ENCODE measurements at regions not wholly inside any gene's neighbourhood (a gene's known extent, or its start where the extent isn't known, plus 50 kb on each side); places are given as distances from the start of the nearest gene placed in this dataset.
A peak's percentile ranks its signal among the peaks of the same experiment; 100 is the strongest.
"Not testable (repeated sequence)": the region's sequence is repeated elsewhere in the genome, so short reads cannot be mapped to it uniquely, and the experiment has no call there.

GRCh38 chrX:131853440-131853839, 169.7 kb upstream of the STK26 start:
- DNase-seq (ENCODE audit: insufficient read length, low spot score) = no peak
- FAIRE-seq = no peak
- TF ChIP-seq PAX5 (IDR thresholded peaks at IDR 0.05; ENCODE audit: insufficient read depth, low read length, severe bottlenecking) (no peak), POU2F2 (IDR thresholded peaks at IDR 0.05; ENCODE audit: low read depth, low read length) (no peak), POLR2AphosphoS5 (IDR thresholded peaks at IDR 0.05; ENCODE audit: low read depth, low read length) (no peak), TAF1 (IDR thresholded peaks at IDR 0.05; ENCODE audit: low read depth, low read length) (no peak), POLR2A (IDR thresholded peaks at IDR 0.05; ENCODE audit: low read depth, low read length) (no peak), SPI1 (IDR thresholded peaks at IDR 0.05; ENCODE audit: low read depth, low read length) (no peak)

DNA sequence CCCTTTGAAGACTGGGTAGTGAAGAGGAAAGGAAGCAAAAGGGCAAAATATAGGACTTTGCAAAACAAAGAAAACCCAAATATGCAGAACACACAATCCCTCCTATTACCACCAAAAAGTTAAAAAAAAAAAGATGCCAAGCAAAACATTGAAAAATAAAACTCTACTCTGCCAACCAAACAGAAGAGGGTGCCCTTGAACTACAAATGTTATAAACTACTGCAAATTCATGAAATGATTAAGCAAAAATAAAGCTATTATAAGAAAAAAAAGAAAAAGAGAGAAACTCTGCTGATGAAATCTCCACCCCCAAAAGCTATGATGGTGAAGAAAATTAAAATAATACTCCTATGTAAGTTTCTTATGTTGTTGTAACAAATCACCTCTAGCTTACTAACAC, 168.5 kb upstream of the STK26 start:
- TF ChIP-seq SPI1 (IDR thresholded peaks at IDR 0.05; ENCODE audit: low read depth, low read length) (no peak), TAF1 (IDR thresholded peaks at IDR 0.05; ENCODE audit: low read depth, low read length) (no peak), POLR2A (IDR thresholded peaks at IDR 0.05; ENCODE audit: low read depth, low read length) (no peak), POLR2AphosphoS5 (IDR thresholded peaks at IDR 0.05; ENCODE audit: low read depth, low read length) (no peak), PAX5 (IDR thresholded peaks at IDR 0.05; ENCODE audit: insufficient read depth, low read length, severe bottlenecking) (no peak), POU2F2 (IDR thresholded peaks at IDR 0.05; ENCODE audit: low read depth, low read length) (no peak)
- FAIRE-seq (no peak), DNase-seq (ENCODE audit: insufficient read length, low spot score) (no peak)

DNA sequence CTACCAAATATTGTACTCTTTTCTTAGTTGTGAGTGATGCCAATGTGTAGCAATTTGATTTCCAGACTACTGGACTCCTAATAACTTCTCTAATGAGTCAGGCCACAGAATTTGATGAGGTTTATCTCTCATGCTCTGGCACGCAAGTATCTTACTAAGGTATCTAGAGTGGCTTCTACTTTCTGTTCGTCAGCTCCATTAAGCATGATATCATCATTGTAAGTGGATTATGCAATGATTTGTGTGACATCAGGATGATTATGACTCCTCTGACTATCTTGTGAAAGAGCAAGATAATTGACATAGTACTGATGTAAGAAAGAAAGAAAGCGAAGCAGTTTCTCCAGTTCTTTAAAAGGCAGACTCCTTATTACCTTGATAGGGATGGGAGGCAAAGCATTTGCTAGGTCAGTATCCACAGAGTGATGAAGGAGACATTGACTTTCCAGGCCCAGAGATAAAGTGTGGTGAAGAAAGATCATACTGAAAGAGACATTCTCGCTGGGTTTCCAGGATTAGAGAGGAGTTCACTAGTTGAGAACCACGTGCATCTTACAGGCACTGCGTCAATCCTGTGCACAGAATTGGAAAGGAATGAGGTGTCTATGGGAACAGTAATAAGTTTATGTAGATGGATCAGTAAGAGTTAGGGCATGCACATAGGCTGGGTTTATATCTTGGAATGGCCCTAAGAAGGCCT, 161.9 kb upstream of the STK26 start:
- FAIRE-seq = no peak
- DNase-seq (ENCODE audit: insufficient read length, low spot score) = no peak
- TF ChIP-seq POLR2AphosphoS5 (IDR thresholded peaks at IDR 0.05; ENCODE audit: low read depth, low read length) (no peak), POLR2A (IDR thresholded peaks at IDR 0.05; ENCODE audit: low read depth, low read length) (no peak), TAF1 (IDR thresholded peaks at IDR 0.05; ENCODE audit: low read depth, low read length) (no peak)

GRCh38 chrX:131862321-131862720, 160.8 kb upstream of the STK26 start:
- no peak for TF ChIP-seq TAF1 (IDR thresholded peaks at IDR 0.05; ENCODE audit: low read depth, low read length)
- no peak for TF ChIP-seq POLR2AphosphoS5 (IDR thresholded peaks at IDR 0.05; ENCODE audit: low read depth, low read length)
- TF ChIP-seq SPI1 (IDR thresholded peaks at IDR 0.05; ENCODE audit: low read depth, low read length) = no peak
- TF ChIP-seq POLR2A (IDR thresholded peaks at IDR 0.05; ENCODE audit: low read depth, low read length) = no peak
- no peak for TF ChIP-seq POU2F2 (IDR thresholded peaks at IDR 0.05; ENCODE audit: low read depth, low read length)
- no peak for TF ChIP-seq PAX5 (IDR thresholded peaks at IDR 0.05; ENCODE audit: insufficient read depth, low read length, severe bottlenecking)
- FAIRE-seq (peak; percentile 23), DNase-seq (ENCODE audit: insufficient read length, low spot score) (no peak)

DNA sequence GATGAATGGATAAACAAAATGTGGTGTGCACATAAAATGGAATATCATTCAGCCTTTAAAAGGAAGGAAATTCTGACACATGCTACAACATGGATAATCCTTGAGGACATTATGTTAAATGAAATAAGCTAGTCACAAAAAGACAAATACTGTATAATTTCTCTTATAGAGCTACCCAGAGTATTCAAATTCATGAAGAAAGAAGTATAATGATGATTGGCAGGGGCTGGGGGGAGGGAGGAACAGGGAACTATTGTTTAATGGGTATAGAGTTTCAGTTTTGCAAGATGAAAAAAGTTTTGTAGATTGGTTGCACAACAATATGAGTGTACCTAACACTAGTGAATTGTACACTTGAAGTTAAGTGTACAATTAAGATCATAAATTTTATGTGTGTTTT, 153.9 kb upstream of the STK26 start:
- TF ChIP-seq PAX5 (IDR thresholded peaks at IDR 0.05; ENCODE audit: insufficient read depth, low read length, severe bottlenecking) (no peak), SPI1 (IDR thresholded peaks at IDR 0.05; ENCODE audit: low read depth, low read length) (no peak), POLR2AphosphoS5 (IDR thresholded peaks at IDR 0.05; ENCODE audit: low read depth, low read length) (no peak), POU2F2 (IDR thresholded peaks at IDR 0.05; ENCODE audit: low read depth, low read length) (no peak), POLR2A (IDR thresholded peaks at IDR 0.05; ENCODE audit: low read depth, low read length) (no peak), TAF1 (IDR thresholded peaks at IDR 0.05; ENCODE audit: low read depth, low read length) (no peak)
- DNase-seq (ENCODE audit: insufficient read length, low spot score) = no peak
- no peak for FAIRE-seq

DNA sequence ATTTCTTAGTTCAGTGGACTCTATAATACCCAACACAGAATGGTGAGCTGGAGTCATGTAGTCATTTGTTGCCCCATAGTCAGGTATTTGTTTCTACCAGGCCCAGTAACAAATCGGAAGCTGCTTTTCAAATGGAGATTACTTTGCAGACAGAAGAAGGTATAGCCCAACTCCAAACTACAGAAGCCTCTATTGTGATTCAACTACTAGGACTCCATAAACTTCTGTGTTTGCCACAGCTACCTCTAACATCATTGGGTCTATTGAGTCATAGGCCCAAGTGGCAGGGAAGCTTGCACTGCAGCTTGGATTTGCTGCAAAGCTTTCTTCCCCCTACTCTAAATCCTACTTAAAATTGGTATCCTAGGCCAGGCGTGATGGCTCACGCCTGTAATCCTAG, 148.8 kb upstream of the STK26 start:
- TF ChIP-seq TAF1 (IDR thresholded peaks at IDR 0.05; ENCODE audit: low read depth, low read length) = no peak
- no peak for TF ChIP-seq SPI1 (IDR thresholded peaks at IDR 0.05; ENCODE audit: low read depth, low read length)
- TF ChIP-seq PAX5 (IDR thresholded peaks at IDR 0.05; ENCODE audit: insufficient read depth, low read length, severe bottlenecking) = no peak
- TF ChIP-seq POU2F2 (IDR thresholded peaks at IDR 0.05; ENCODE audit: low read depth, low read length) = no peak
- no peak for TF ChIP-seq POLR2A (IDR thresholded peaks at IDR 0.05; ENCODE audit: low read depth, low read length)
- TF ChIP-seq POLR2AphosphoS5 (IDR thresholded peaks at IDR 0.05; ENCODE audit: low read depth, low read length) = no peak
- DNase-seq (ENCODE audit: insufficient read length, low spot score) = no peak
- FAIRE-seq = no peak

DNA sequence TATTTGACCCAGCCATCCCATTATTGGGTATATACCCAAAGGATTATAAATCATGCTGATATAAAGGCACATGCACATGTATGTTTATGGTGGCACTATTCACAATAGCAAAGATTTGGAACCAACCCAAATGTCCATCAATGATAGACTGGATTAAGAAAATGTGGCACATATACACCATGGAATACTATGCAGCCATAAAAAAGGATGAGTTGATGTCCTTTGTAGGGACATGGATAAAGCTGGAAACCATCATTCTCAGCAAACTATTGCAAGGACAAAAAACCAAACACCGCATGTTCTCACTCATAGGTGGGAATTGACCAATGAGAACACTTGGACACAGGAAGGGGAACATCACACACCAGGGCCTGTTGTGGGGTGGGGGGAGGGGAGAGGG, 147.3 kb upstream of the STK26 start:
- FAIRE-seq; DNase-seq (ENCODE audit: insufficient read length, low spot score): not testable (repeated sequence)

DNA sequence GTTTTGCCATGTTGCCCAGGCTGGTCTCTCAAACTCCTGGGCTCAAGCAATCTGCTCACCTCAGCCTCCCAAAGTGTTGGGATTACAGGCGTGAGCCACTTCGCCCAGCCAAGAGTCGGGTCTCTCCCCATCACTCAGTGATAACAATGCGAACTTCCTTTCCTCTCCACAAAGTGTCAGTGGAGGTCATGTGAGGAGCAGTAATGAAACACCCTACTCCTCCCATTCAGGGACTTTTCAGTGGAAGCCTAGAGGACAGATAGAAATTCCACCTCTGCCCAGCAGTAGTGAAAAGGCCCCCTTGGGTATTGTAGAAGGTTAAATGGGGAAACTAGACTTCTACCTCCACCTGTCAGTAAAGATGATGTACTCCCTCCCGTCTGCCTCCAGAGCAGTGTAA, 141.9 kb upstream of the STK26 start:
- TF ChIP-seq POLR2A (IDR thresholded peaks at IDR 0.05; ENCODE audit: low read depth, low read length) (no peak), POU2F2 (IDR thresholded peaks at IDR 0.05; ENCODE audit: low read depth, low read length) (no peak), TAF1 (IDR thresholded peaks at IDR 0.05; ENCODE audit: low read depth, low read length) (no peak), SPI1 (IDR thresholded peaks at IDR 0.05; ENCODE audit: low read depth, low read length) (no peak), POLR2AphosphoS5 (IDR thresholded peaks at IDR 0.05; ENCODE audit: low read depth, low read length) (no peak), PAX5 (IDR thresholded peaks at IDR 0.05; ENCODE audit: insufficient read depth, low read length, severe bottlenecking) (no peak)
- no peak for DNase-seq (ENCODE audit: insufficient read length, low spot score)
- FAIRE-seq = no peak

DNA sequence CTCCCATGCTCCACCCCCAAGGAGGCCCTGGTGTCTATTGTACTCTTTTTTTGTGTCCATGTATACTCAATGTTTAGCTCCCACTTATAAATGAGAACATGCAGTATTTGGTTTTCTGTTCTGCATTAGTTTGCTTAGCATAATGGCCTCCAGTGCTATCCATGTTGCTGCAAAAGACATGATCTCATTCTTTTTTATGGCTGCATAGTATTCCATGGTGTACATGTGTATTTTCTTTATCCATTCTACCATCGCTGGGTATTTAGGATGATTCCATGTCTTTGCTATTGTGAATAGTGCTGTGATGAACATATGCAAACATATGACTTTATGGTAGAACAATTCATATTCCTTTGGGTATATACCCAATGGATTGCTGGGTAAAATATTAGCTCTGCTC, 138.1 kb upstream of the STK26 start:
- FAIRE-seq; DNase-seq (ENCODE audit: insufficient read length, low spot score): not testable (repeated sequence)

- DNase-seq (ENCODE audit: insufficient read length, low spot score); FAIRE-seq: not testable (repeated sequence)
Observed at GRCh38 chrX:131893857-131894256, 129.2 kb upstream of the STK26 start.

- FAIRE-seq (no peak), DNase-seq (ENCODE audit: insufficient read length, low spot score) (no peak)
Observed at GRCh38 chrX:131894995-131895394, 128.1 kb upstream of the STK26 start.

More at GRCh38 chrX:131894995-131895394, 128.1 kb upstream of the STK26 start:
- TF ChIP-seq SPI1 (IDR thresholded peaks at IDR 0.05; ENCODE audit: low read depth, low read length) (no peak), PAX5 (IDR thresholded peaks at IDR 0.05; ENCODE audit: insufficient read depth, low read length, severe bottlenecking) (no peak), POLR2AphosphoS5 (IDR thresholded peaks at IDR 0.05; ENCODE audit: low read depth, low read length) (no peak), POLR2A (IDR thresholded peaks at IDR 0.05; ENCODE audit: low read depth, low read length) (no peak), TAF1 (IDR thresholded peaks at IDR 0.05; ENCODE audit: low read depth, low read length) (no peak), POU2F2 (IDR thresholded peaks at IDR 0.05; ENCODE audit: low read depth, low read length) (no peak)
